Fibroblast of the aortic adventitia (primary cell): ENCODE measurements at regions not wholly inside any gene's neighbourhood (a gene's known extent, or its start where the extent isn't known, plus 50 kb on each side); places are given as distances from the start of the nearest gene placed in this dataset.

ENCODE experiments used
- DNase-seq: peaks from one replicate; pipeline ENCODE4 v3.0.0-alpha.2; 2010; ENCODE audit warnings: low read depth
- H3K4me3 ChIP-seq: 2 replicates; pipeline ENCODE4 v1.5.1; 2011; ENCODE audit warnings: low read depth, mild to moderate bottlenecking, control low read depth, low read length, moderate library complexity
- CTCF ChIP-seq: IDR thresholded peaks from 2 replicates; pipeline ENCODE4 v1.5.1; 2011; ENCODE audit warnings: mild to moderate bottlenecking, low read length, control low read depth, inconsistent platforms; ENCODE audit not compliant: insufficient read depth

- peak; percentile 64 for DNase-seq
- no peak overlapping the region for H3K4me3 ChIP-seq
- TF ChIP-seq CTCF, result no peak
Measured at GRCh38 chr10:18860631-18861240, 187.9 kb upstream of the MALRD1 start.

GRCh38 chr10:18861382-18861781, 187.2 kb upstream of the MALRD1 start:
- TF ChIP-seq CTCF, result no peak
- no peak for DNase-seq
- no peak overlapping the region for H3K4me3 ChIP-seq

GRCh38 chr10:18866852-18867251, 181.7 kb upstream of the MALRD1 start:
- no peak overlapping the region for H3K4me3 ChIP-seq
- no peak for TF ChIP-seq CTCF
- no peak for DNase-seq

GRCh38 chr10:18868919-18869318, 179.7 kb upstream of the MALRD1 start:
- no peak overlapping the region for H3K4me3 ChIP-seq
- no peak for TF ChIP-seq CTCF
- DNase-seq, result peak; percentile 1

- DNase-seq, result no peak
- H3K4me3 ChIP-seq, result no peak overlapping the region
- no peak for TF ChIP-seq CTCF
Measured at GRCh38 chr10:18875477-18875876, 173.1 kb upstream of the MALRD1 start.

- DNase-seq, result no peak
- TF ChIP-seq CTCF, result no peak
- H3K4me3 ChIP-seq, result no peak overlapping the region
Measured at GRCh38 chr10:18879284-18879683, 169.3 kb upstream of the MALRD1 start.

GRCh38 chr10:18880530-18880929, 168.1 kb upstream of the MALRD1 start:
- no peak overlapping the region for H3K4me3 ChIP-seq
- TF ChIP-seq CTCF, result no peak
- no peak for DNase-seq
